ENCODE measurements at regions not wholly inside any gene's neighbourhood (a gene's known extent, or its start where the extent isn't known, plus 50 kb on each side); places are given as distances from the start of the nearest gene placed in this dataset.
A peak's percentile ranks its signal among the peaks of the same experiment; 100 is the strongest.

DNA sequence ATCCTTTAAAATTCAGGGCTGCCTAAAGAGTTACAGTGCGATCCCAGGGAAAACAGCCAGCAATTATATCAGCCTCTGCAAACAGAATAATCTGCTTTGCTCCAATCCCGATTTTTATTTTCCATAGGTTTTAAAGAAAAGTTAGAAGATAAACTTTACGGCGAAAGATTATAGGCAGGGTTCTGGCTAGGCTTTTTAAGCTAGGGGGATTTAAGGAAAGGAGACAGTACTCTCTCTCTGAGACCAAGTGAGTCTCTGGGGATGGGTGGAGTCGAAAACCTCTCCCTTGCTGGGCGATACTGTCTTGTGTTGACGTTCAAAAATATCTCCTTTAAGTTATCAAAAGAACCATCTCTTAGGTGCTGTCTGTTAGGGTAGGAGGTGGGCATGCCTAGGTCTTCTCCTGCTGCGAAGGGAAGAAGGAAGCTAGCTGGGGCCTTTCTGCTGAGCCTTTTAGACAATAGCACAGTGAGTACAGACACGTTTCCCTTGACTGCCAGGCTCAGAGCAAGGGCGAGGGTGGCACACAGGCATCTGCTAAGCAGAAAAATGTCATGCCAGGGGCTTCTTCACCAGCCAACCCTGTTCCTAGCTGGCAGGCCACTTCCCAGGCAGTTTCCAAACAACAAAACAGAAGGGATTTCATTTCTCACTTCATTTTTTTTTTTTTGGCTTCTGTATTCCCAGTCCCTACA lies 167.9 kb upstream of the MAF start:
- in situ Hi-C loops (cut with HindIII; ENCODE audit: low sequenced_read_pairs): no loop called here
- no peak for DNase-seq (ENCODE audit: low read depth, low spot score)
- TF ChIP-seq, protein P1, sequence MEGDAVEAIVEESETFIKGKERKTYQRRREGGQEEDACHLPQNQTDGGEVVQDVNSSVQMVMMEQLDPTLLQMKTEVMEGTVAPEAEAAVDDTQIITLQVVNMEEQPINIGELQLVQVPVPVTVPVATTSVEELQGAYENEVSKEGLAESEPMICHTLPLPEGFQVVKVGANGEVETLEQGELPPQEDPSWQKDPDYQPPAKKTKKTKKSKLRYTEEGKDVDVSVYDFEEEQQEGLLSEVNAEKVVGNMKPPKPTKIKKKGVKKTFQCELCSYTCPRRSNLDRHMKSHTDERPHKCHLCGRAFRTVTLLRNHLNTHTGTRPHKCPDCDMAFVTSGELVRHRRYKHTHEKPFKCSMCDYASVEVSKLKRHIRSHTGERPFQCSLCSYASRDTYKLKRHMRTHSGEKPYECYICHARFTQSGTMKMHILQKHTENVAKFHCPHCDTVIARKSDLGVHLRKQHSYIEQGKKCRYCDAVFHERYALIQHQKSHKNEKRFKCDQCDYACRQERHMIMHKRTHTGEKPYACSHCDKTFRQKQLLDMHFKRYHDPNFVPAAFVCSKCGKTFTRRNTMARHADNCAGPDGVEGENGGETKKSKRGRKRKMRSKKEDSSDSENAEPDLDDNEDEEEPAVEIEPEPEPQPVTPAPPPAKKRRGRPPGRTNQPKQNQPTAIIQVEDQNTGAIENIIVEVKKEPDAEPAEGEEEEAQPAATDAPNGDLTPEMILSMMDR (IDR thresholded peaks at IDR 0.05; ENCODE audit: low read depth, low read length): no peak
- H3K4me3 ChIP-seq (ENCODE audit: low read depth, low read length): no peak overlapping the region

DNA sequence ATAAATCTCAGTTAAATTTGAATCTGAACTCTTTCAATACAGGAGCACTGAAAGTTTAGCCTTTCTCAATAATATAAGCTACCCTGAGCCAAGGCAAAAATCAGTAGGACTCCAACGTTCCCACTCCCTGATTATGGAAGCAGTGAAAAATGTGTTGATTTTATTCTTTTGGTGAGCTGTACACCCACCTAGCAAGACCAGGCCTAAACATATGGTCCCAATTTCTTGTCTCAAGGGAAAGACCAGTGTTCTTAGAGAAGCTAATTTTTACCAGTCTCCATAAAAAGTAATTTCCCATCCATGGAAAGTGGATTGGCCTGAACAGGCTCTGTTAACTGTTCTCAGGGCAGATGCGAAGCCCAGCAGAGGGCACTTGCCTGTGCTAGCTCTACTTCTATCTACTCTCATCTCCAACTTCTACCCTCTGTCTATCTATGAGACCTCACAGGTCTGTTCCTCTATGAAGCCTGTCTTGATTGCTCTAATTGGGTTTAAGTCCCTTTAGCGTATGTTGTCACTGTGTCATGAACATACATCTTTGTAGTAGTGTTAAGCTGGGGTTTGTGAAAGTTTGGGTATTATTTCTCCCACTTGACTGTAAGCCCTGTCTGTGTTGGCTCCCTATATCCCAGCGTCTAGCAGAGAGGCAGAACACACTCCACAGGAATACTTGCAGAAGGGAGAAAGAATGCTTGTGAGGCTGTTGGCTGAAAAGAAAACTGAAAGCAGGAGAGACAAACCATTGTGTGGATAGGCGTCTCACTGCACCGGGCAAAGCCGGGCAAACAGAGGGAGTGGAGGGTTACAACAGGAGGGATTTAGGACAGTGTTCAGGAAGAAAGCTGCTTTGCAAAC lies 167.1 kb upstream of the MAF start:
- in situ Hi-C loops (cut with HindIII; ENCODE audit: low sequenced_read_pairs): no loop called here
- TF ChIP-seq, protein P1 (IDR thresholded peaks at IDR 0.05; ENCODE audit: low read depth, low read length): peak; percentile 32
- DNase-seq (ENCODE audit: low read depth, low spot score): peak; percentile 36
- no peak overlapping the region for H3K4me3 ChIP-seq (ENCODE audit: low read depth, low read length)

DNA sequence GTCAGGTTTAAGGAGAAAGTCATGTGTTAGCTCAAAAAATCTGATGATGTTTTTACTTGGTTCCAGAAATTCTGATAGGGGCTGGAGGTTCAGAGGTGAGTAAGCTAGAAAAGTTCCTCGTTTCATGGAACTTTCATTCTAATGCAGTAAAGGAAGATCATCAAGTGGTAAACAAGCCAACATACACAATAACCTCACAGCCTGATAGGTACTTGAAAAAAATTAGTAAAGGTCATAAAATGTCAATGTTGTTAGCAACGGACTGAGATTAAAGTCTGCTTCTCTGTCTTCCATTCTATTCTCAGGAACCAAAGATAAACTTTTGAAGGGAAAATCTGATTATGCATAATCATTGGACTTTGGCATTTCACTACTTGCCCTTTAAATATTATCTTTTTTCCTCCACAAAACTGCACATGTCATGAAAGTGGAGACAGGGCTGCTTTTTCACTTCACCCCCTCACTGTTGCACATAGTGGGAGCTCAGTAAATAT lies 165.4 kb upstream of the MAF start:
- no peak overlapping the region for H3K4me3 ChIP-seq (ENCODE audit: low read depth, low read length)
- TF ChIP-seq, protein P1 (IDR thresholded peaks at IDR 0.05; ENCODE audit: low read depth, low read length): no peak
- in situ Hi-C loops (cut with HindIII; ENCODE audit: low sequenced_read_pairs): no loop called here
- DNase-seq (ENCODE audit: low read depth, low spot score): no peak

DNA sequence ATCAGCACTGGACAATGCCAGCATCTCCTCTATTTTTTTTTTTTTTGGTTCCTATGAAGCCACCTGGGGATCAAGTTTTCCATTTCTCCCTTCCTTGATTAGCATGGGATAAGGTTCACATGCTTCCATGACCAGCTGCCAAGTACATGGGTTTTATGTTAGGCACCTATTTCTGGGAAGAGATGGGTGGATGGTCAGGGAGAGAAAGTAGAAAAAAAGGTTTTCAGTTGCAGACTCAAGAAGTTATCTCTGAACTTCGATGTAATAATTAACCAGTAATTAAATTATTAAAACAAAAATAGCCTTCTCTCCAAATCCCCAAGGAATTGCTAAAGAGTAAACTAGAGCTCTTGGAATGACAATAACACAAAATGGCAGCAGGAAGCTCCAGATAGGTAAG lies 164.9 kb upstream of the MAF start:
- no peak for DNase-seq (ENCODE audit: low read depth, low spot score)
- H3K4me3 ChIP-seq (ENCODE audit: low read depth, low read length): no peak overlapping the region
- in situ Hi-C loops (cut with HindIII; ENCODE audit: low sequenced_read_pairs): no loop called here
- TF ChIP-seq, protein P1 (IDR thresholded peaks at IDR 0.05; ENCODE audit: low read depth, low read length): no peak

DNA sequence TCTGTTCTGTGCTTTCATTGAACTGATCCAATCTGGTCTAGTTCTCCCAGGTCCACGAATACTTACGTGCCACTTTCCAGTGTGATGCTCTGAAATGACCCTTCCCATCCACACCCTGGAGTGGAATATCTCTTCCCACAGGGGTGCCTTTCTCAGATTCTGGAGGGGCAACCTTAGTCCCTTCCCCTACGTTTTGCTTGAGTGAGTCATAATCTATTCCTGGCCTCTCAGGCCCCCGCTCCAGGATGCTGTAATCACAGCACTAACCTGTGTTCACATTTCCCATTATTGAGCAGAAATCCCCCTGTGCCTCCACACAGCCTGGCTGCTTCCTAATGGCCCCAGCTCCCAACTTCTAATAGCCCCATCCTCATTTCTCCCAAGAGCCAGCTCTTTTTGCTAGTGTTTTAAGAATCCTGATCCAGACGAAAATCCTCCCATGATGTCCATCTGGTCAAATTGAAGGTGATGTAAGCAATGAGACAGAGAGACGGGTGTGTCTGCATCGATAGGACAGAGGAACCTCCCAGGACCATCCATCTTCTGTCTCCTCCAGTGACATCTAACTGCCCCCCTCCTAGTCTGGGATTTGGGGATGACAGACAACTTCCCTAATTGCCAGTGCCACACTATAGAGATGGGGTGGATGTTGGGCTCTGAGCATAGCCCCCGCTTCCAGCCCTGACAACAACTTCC lies 164.0 kb upstream of the MAF start:
- no peak overlapping the region for H3K4me3 ChIP-seq (ENCODE audit: low read depth, low read length)
- DNase-seq (ENCODE audit: low read depth, low spot score): no peak
- in situ Hi-C loops (cut with HindIII; ENCODE audit: low sequenced_read_pairs): no loop called here
- TF ChIP-seq, protein P1 (IDR thresholded peaks at IDR 0.05; ENCODE audit: low read depth, low read length): no peak

DNA sequence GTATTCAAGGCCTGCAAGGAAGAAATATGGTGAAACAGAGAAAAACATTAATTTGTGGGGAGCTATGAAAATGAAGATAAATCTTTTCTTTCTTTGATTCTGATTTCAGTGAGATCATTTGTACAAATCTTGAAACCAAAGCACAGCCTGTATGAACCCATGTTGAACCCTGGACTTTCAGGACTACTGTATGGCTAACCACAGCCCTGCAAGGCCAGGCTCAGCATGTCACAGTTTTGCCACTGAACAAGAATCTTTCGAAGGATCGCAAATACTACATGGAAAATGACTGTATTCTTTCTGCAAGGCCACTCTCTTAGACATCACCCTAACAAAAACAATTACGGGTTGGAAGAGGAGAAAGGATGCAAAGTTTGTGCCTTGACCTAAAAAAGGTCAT lies 161.7 kb upstream of the MAF start:
- no peak overlapping the region for H3K4me3 ChIP-seq (ENCODE audit: low read depth, low read length)
- in situ Hi-C loops (cut with HindIII; ENCODE audit: low sequenced_read_pairs): no loop called here
- TF ChIP-seq, protein P1 (IDR thresholded peaks at IDR 0.05; ENCODE audit: low read depth, low read length): no peak
- DNase-seq (ENCODE audit: low read depth, low spot score): no peak
